Trophoblast cell (in vitro differentiated cells and primary cell): ENCODE measurements at regions not wholly inside any gene's neighbourhood (a gene's known extent, or its start where the extent isn't known, plus 50 kb on each side); places are given as distances from the start of the nearest gene placed in this dataset.

Source experiments
- DNase-seq, 2 donors: peaks; one replicate each; pipeline ENCODE4 v3.0.0-alpha.2; 2016
- H2AFZ ChIP-seq: 2 replicates; pipeline ENCODE4 v1.6.1; 2013; ENCODE audit warnings: low read length, moderate library complexity, mild to moderate bottlenecking; ENCODE audit not compliant: insufficient read depth, poor library complexity
- H2AK5ac ChIP-seq: 2 replicates; pipeline ENCODE4 v1.6.1; 2013; ENCODE audit warnings: mild to moderate bottlenecking, low read length
- H2BK120ac ChIP-seq: 2 replicates; pipeline ENCODE4 v1.6.1; 2013; ENCODE audit warnings: low read length, mild to moderate bottlenecking, moderate library complexity; ENCODE audit not compliant: insufficient read depth, poor library complexity
- H2BK12ac ChIP-seq: 2 replicates; pipeline ENCODE4 v1.6.1; 2013; ENCODE audit warnings: mild to moderate bottlenecking, low read length, moderate library complexity
- H2BK5ac ChIP-seq: 2 replicates; pipeline ENCODE4 v1.6.1; 2013; ENCODE audit warnings: low read length, low read depth, moderate library complexity, mild to moderate bottlenecking; ENCODE audit not compliant: poor library complexity
- H3K14ac ChIP-seq: 2 replicates; pipeline ENCODE4 v1.6.1; 2013; ENCODE audit warnings: mild to moderate bottlenecking, low read length
- H3K18ac ChIP-seq: 2 replicates; pipeline ENCODE4 v1.6.1; 2013; ENCODE audit warnings: mild to moderate bottlenecking, low read length
- H3K23ac ChIP-seq: 2 replicates; pipeline ENCODE4 v1.6.1; 2013; ENCODE audit warnings: low read length
- H3K27ac ChIP-seq: 2 replicates; pipeline ENCODE4 v1.5.1; 2013; ENCODE audit warnings: low read depth, mild to moderate bottlenecking, inconsistent platforms, low read length, moderate library complexity
- H3K27me3 ChIP-seq: 2 replicates; pipeline ENCODE4 v1.6.1; 2013; ENCODE audit warnings: inconsistent platforms, mild to moderate bottlenecking, low read length, moderate library complexity; ENCODE audit not compliant: insufficient read depth
- H3K36me3 ChIP-seq, 2 experiments: 1 replicate in 1 of 2; 2 replicates in 1 of 2; pipeline ENCODE4 v1.6.1; 2013; ENCODE audit warnings: low read length in 2 of 2, mild to moderate bottlenecking in 2 of 2, moderate library complexity in 1 of 2; ENCODE audit not compliant: insufficient read depth in 2 of 2, control insufficient read depth in 1 of 2
- H3K4ac ChIP-seq: 2 replicates; pipeline ENCODE4 v1.6.1; 2013; ENCODE audit warnings: low read depth, mild to moderate bottlenecking, low read length, moderate library complexity
- H3K4me1 ChIP-seq, 2 experiments: 1 replicate in 1 of 2; 2 replicates in 1 of 2; pipeline ENCODE4 v1.6.1; 2013; ENCODE audit warnings: low read length in 2 of 2, mild to moderate bottlenecking in 2 of 2, moderate library complexity in 1 of 2; ENCODE audit not compliant: insufficient read depth in 2 of 2, control insufficient read depth in 1 of 2
- H3K4me2 ChIP-seq: 2 replicates; pipeline ENCODE4 v1.6.1; 2013; ENCODE audit warnings: inconsistent platforms, mild to moderate bottlenecking, low read length, moderate library complexity
- H3K4me3 ChIP-seq: 2 replicates; pipeline ENCODE4 v1.5.1; 2013; ENCODE audit warnings: mild to moderate bottlenecking, low read depth, low read length, inconsistent platforms
- H3K79me1 ChIP-seq: one replicate; pipeline ENCODE4 v1.6.1; 2013; ENCODE audit warnings: low read length
- H3K79me2 ChIP-seq: 2 replicates; pipeline ENCODE4 v1.6.1; 2013; ENCODE audit warnings: low read length, mild to moderate bottlenecking; ENCODE audit not compliant: control insufficient read depth, insufficient read depth, poor library complexity
- H3K9ac ChIP-seq: 2 replicates; pipeline ENCODE4 v1.6.1; 2013; ENCODE audit warnings: mild to moderate bottlenecking, low read length
- H3K9me3 ChIP-seq: 2 replicates; pipeline ENCODE4 v1.6.1; 2013; ENCODE audit warnings: low read depth, mild to moderate bottlenecking, control low read depth, inconsistent platforms, low read length; ENCODE audit not compliant: insufficient read depth
- H4K12ac ChIP-seq: 2 replicates; pipeline ENCODE4 v1.6.1; 2013; ENCODE audit warnings: low read depth, mild to moderate bottlenecking, low read length, moderate library complexity
- H4K8ac ChIP-seq: 2 replicates; pipeline ENCODE4 v1.6.1; 2013; ENCODE audit warnings: low read depth, mild to moderate bottlenecking, low read length, moderate library complexity
- H4K91ac ChIP-seq: one replicate; pipeline ENCODE4 v1.6.1; 2013; ENCODE audit warnings: low read depth, mild to moderate bottlenecking, low read length, moderate library complexity
- WGBS: extraction: QIAGEN DNeasy Blood & Tissue Kit; methylation state at CpG from one replicate; pipeline ENCODE4 v1.1.7; 2013; ENCODE audit warnings: missing lambda C conversion rate; ENCODE audit not compliant: insufficient read length, insufficient coverage; ENCODE audit errors: extremely low coverage; 5-methylcytosine and 5-hydroxymethylcytosine counted together

DNA sequence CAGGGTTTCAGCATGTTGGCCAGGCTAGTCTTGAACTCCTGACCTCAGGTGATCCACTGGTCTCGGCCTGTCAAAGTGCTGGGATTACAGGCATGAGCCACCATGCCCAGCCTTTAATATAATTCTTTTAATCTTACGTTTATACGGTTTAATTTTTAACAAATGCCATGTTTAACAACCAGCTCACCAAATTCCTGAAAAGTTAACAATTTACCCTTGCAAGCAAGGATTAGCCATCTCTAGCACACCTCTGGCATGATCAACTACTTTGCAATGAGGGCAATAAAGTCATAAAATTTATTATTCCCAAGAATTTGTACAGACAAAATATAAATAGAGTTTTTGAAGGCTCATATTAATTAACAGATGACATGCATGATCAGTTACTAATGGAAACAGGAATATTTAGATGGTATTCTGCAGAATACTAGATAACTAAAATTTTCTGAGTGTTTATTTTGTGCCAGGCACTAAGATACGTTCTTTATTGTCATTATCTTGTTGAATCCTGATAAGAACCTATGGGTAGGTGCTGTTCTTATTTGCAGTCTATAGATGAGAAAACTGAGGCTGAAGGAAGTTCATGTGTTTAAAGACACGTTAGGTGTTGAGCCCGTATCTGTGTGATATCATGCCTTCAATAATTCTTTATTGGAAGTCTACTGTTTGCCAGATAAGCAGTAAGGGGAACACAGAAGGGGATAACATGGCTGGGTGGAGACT is 190.1 kb downstream of the CDCA7 start:
- no peak overlapping the region for H4K91ac ChIP-seq
- H3K9ac ChIP-seq, result no peak overlapping the region
- no peak overlapping the region for H2AFZ ChIP-seq
- no peak overlapping the region for H3K23ac ChIP-seq
- H3K79me1 ChIP-seq, result no peaks in the 10 kb centered on the region
- no peaks in the 10 kb centered on the region for H3K4me1 ChIP-seq
- H3K4me2 ChIP-seq, result no peak overlapping the region
- H3K79me2 ChIP-seq, result no peaks in the 10 kb centered on the region
- H2AK5ac ChIP-seq, result no peak overlapping the region
- H3K4ac ChIP-seq, result no peak overlapping the region
- no peak overlapping the region for H2BK5ac ChIP-seq
- no peak overlapping the region for H3K4me3 ChIP-seq
- DNase-seq, result no peak
- H3K36me3 ChIP-seq, result no peaks in the 10 kb centered on the region
- no peak overlapping the region for H4K8ac ChIP-seq
- WGBS, result no CpG with 5 or more reads among the region's 6 CpGs
- no peak overlapping the region for H2BK120ac ChIP-seq
- H4K12ac ChIP-seq, result no peak overlapping the region
- H3K27me3 ChIP-seq, result no peaks in the 10 kb centered on the region
- H3K18ac ChIP-seq, result no peak overlapping the region
- no peak overlapping the region for H3K14ac ChIP-seq
- no peak overlapping the region for H3K27ac ChIP-seq
- no peaks in the 10 kb centered on the region for H3K9me3 ChIP-seq
- no peak overlapping the region for H2BK12ac ChIP-seq

GRCh38 chr2:173545364-173545763 is 190.7 kb downstream of the CDCA7 start:
- Histone ChIP-seq H4K91ac (no peak overlapping the region), H2AFZ (no peak overlapping the region), H2BK120ac (no peak overlapping the region), H3K79me2 (no peaks in the 10 kb centered on the region), H3K14ac (no peak overlapping the region), H3K23ac (no peak overlapping the region), H3K9me3 (no peaks in the 10 kb centered on the region), H3K36me3 (no peaks in the 10 kb centered on the region), H3K4ac (no peak overlapping the region), H3K27me3 (no peaks in the 10 kb centered on the region), H4K12ac (no peak overlapping the region), H3K4me1 (no peaks in the 10 kb centered on the region), H2BK5ac (no peak overlapping the region), H3K9ac (no peak overlapping the region), H3K79me1 (no peaks in the 10 kb centered on the region), H3K4me2 (no peak overlapping the region), H2BK12ac (no peak overlapping the region), H2AK5ac (no peak overlapping the region), H3K18ac (no peak overlapping the region), H4K8ac (no peak overlapping the region), H3K4me3 (no peak overlapping the region), H3K27ac (no peak overlapping the region)
- no CpG with 5 or more reads among the region's 3 CpGs for WGBS
- DNase-seq, result no peak

DNA sequence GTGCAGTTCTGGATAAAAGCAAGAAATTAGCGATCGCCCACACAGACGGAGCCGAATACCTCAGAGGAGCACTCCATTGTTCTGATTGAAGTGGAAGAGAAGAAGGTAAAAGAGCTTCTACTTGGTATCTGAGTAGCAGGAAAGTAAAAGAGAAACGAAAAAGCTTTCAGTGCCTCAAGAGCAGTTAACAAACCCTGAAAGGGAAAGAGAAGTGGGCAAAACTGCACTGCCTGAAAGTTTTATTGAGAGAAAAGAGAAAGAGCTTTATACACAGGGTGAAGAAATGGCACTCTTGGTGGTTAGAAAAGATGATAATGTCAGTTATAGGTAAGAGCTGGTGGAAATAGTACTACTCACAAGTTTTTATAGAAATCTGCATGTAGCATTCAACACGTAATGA is 192.8 kb downstream of the CDCA7 start:
- Histone ChIP-seq H3K79me2 (no peaks in the 10 kb centered on the region), H3K4me1 (no peaks in the 10 kb centered on the region), H3K9me3 (no peaks in the 10 kb centered on the region), H3K36me3 (no peaks in the 10 kb centered on the region), H4K91ac (no peak overlapping the region), H4K12ac (no peak overlapping the region), H3K18ac (no peak overlapping the region), H2BK120ac (no peak overlapping the region), H3K79me1 (no peaks in the 10 kb centered on the region), H2BK5ac (no peak overlapping the region), H3K4me2 (no peak overlapping the region), H3K27ac (no peak overlapping the region), H4K8ac (no peak overlapping the region), H3K23ac (no peak overlapping the region), H3K14ac (no peak overlapping the region), H2AK5ac (no peak overlapping the region), H3K4ac (no peak overlapping the region), H3K9ac (no peak overlapping the region), H3K27me3 (no peaks in the 10 kb centered on the region), H3K4me3 (no peak overlapping the region), H2BK12ac (no peak overlapping the region), H2AFZ (no peak overlapping the region)
- no CpG with 5 or more reads among the region's 6 CpGs for WGBS
- DNase-seq, result no peak

- DNase-seq, result no peak
- H3K14ac ChIP-seq, result no peak overlapping the region
- H3K36me3 ChIP-seq, result no peaks in the 10 kb centered on the region
- no peak overlapping the region for H4K8ac ChIP-seq
- WGBS, result no CpG with 5 or more reads among the region's 1 CpG
- no peak overlapping the region for H2BK12ac ChIP-seq
- no peak overlapping the region for H2AFZ ChIP-seq
- no peak overlapping the region for H2AK5ac ChIP-seq
- H4K12ac ChIP-seq, result no peak overlapping the region
- no peaks in the 10 kb centered on the region for H3K27me3 ChIP-seq
- no peak overlapping the region for H3K18ac ChIP-seq
- H3K79me1 ChIP-seq, result no peaks in the 10 kb centered on the region
- H3K4me3 ChIP-seq, result no peak overlapping the region
- no peak overlapping the region for H3K9ac ChIP-seq
- H3K9me3 ChIP-seq, result no peaks in the 10 kb centered on the region
- H3K4ac ChIP-seq, result no peak overlapping the region
- no peak overlapping the region for H2BK5ac ChIP-seq
- H3K27ac ChIP-seq, result no peak overlapping the region
- H4K91ac ChIP-seq, result no peak overlapping the region
- H2BK120ac ChIP-seq, result no peak overlapping the region
- H3K23ac ChIP-seq, result no peak overlapping the region
- no peaks in the 10 kb centered on the region for H3K4me1 ChIP-seq
- no peak overlapping the region for H3K4me2 ChIP-seq
- no peaks in the 10 kb centered on the region for H3K79me2 ChIP-seq
Observed at GRCh38 chr2:173550143-173550542, 195.5 kb downstream of the CDCA7 start.
